ENCODE measurements at regions not wholly inside any gene's neighbourhood (a gene's known extent, or its start where the extent isn't known, plus 50 kb on each side); places are given as distances from the start of the nearest gene placed in this dataset.
A peak's percentile ranks its signal among the peaks of the same experiment; 100 is the strongest.

DNA sequence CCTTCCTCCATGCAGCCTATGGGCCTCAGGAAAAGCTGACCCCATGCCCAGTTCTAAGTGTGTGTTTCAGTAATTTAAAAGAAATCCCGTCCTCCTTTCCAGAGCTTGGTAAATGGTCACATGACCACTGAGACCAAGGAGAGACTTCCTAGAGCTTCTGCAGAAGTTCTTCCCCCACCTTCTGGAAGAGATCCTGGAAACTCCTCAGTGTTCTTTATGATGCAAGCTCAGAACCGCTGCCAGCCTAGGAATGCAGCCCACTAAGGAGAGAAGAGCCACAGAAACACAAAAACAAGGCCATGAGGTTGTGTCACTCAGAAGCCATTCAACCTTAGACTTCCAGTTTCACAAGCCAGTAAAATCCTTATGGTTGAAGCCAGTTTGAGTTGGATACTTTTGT is 348.4 kb downstream of the TPBG start:
- no peaks in the 10 kb centered on the region for H3K36me3 ChIP-seq (ENCODE audit: control insufficient read depth, insufficient read depth, low read length)
- H3K27ac ChIP-seq (ENCODE audit: low read length), result no peak overlapping the region
- no peaks in the 10 kb centered on the region for H3K4me1 ChIP-seq (ENCODE audit: control insufficient read depth, insufficient read depth, low read length)
- H3K9me3 ChIP-seq (replicated peaks; ENCODE audit: control insufficient read depth, low read depth, low read length), result no peaks in the 10 kb centered on the region
- DNase-seq, result peak; percentile 88
- 60% methylated on average over 1 of the region's 2 CpGs for WGBS (ENCODE audit: insufficient coverage)
- no peaks in the 10 kb centered on the region for H3K27me3 ChIP-seq (ENCODE audit: control insufficient read depth, insufficient read depth, low read length)
- no peak overlapping the region for H3K4me3 ChIP-seq (ENCODE audit: low read length)

DNA sequence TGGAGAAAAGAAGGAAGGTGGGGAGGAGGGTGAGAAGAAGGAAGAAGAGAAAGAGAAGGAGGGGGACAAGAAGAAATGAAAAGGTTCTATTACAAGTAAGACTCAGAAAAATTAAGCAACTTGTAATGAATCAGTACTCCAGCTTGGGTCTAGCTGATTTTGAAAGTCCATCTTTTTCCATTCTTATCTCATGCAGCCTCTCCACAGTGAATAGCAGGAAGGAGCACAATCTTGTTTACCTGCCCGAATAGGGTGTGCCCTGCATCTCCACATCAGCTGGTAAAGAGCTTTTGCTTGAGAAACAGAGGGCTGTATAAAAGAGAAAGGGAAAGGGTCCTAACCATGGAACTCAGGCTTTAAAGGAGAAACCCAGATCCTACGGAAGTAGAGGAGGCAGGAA is 348.8 kb downstream of the TPBG start:
- Histone ChIP-seq H3K4me1 (ENCODE audit: control insufficient read depth, insufficient read depth, low read length) (no peaks in the 10 kb centered on the region), H3K4me3 (ENCODE audit: low read length) (no peak overlapping the region), H3K9me3 (replicated peaks; ENCODE audit: control insufficient read depth, low read depth, low read length) (no peaks in the 10 kb centered on the region), H3K27ac (ENCODE audit: low read length) (no peak overlapping the region), H3K36me3 (ENCODE audit: control insufficient read depth, insufficient read depth, low read length) (no peaks in the 10 kb centered on the region), H3K27me3 (ENCODE audit: control insufficient read depth, insufficient read depth, low read length) (no peaks in the 10 kb centered on the region)
- WGBS (ENCODE audit: insufficient coverage), result 50% methylated on average over 1 of the region's 2 CpGs
- DNase-seq, result no peak

DNA sequence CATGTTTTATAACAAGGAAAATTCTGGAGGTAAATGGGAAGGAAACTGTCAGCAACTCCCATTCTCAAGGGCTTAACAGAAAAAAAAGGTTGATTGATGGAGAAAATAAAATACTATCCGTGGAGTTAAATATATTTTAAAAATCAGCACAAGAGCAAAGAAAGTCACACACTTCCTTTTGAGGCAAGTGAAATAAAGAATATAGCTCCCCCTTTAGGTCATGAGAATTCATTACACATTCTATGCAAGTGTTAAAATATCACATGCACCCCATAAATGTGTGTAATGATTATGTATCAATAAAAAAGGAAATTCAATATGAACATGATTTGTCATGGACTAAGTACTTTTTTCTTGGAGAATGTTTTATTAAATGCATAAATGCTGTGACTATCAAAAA is 349.2 kb downstream of the TPBG start:
- H3K27me3 ChIP-seq (ENCODE audit: control insufficient read depth, insufficient read depth, low read length), result no peaks in the 10 kb centered on the region
- no CpG with 5 or more reads among the region's 1 CpG for WGBS (ENCODE audit: insufficient coverage)
- H3K27ac ChIP-seq (ENCODE audit: low read length), result no peak overlapping the region
- no peaks in the 10 kb centered on the region for H3K9me3 ChIP-seq (replicated peaks; ENCODE audit: control insufficient read depth, low read depth, low read length)
- no peak overlapping the region for H3K4me3 ChIP-seq (ENCODE audit: low read length)
- DNase-seq, result no peak
- no peaks in the 10 kb centered on the region for H3K36me3 ChIP-seq (ENCODE audit: control insufficient read depth, insufficient read depth, low read length)
- H3K4me1 ChIP-seq (ENCODE audit: control insufficient read depth, insufficient read depth, low read length), result no peaks in the 10 kb centered on the region

DNA sequence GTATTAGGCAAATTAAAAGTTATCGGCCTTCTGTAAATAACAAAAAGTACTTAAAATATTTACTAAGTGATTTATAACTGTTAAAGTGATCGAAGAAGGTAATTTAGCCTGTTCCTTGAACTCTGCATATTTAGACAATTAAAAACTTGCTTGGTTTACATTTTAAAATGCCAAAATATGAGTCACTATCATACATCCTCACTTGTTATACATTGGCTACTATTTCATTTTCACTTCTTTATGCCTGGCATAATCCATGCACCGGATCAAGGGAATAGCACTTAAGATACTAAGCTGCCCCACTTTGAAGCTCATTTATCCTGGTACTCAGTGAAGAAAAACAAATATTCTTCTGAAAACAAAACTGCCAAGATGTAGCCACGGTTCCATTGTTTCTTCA is 344.6 kb downstream of the UBE3D start:
- Histone ChIP-seq H3K27ac (ENCODE audit: low read length) (no peak overlapping the region), H3K9me3 (replicated peaks; ENCODE audit: control insufficient read depth, low read depth, low read length) (no peaks in the 10 kb centered on the region), H3K27me3 (ENCODE audit: control insufficient read depth, insufficient read depth, low read length) (no peaks in the 10 kb centered on the region), H3K36me3 (ENCODE audit: control insufficient read depth, insufficient read depth, low read length) (no peaks in the 10 kb centered on the region), H3K4me3 (ENCODE audit: low read length) (no peak overlapping the region), H3K4me1 (ENCODE audit: control insufficient read depth, insufficient read depth, low read length) (no peaks in the 10 kb centered on the region)
- DNase-seq, result no peak
- WGBS (ENCODE audit: insufficient coverage), result 100% methylated on average over 2 of the region's 4 CpGs

DNA sequence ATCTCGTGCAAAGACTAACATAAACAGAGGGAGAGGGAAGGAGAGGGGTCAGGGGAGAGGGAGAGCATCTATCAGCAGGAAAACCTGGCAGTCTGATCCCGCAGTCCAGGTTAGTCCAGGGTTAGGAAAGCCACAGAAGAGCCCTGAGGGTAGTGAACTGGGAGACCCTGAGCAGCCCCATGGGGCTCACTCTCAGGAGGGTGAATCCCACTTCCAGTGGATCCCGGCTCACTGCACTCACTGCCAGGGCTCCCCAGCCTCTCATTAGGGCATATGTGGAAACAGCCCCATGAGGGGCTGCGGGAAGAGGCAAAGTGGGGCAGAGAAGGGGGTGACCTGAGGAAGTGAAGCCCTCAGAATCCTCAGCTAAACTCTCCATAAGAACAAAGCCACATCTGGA is 329.9 kb downstream of the UBE3D start:
- Histone ChIP-seq H3K27ac (ENCODE audit: low read length) (no peak overlapping the region), H3K27me3 (ENCODE audit: control insufficient read depth, insufficient read depth, low read length) (no peaks in the 10 kb centered on the region), H3K36me3 (ENCODE audit: control insufficient read depth, insufficient read depth, low read length) (no peaks in the 10 kb centered on the region), H3K9me3 (replicated peaks; ENCODE audit: control insufficient read depth, low read depth, low read length) (no peaks in the 10 kb centered on the region), H3K4me3 (ENCODE audit: low read length) (no peak overlapping the region), H3K4me1 (ENCODE audit: control insufficient read depth, insufficient read depth, low read length) (no peaks in the 10 kb centered on the region)
- no peak for DNase-seq
- 78% methylated on average over 1 of the region's 4 CpGs for WGBS (ENCODE audit: insufficient coverage)

DNA sequence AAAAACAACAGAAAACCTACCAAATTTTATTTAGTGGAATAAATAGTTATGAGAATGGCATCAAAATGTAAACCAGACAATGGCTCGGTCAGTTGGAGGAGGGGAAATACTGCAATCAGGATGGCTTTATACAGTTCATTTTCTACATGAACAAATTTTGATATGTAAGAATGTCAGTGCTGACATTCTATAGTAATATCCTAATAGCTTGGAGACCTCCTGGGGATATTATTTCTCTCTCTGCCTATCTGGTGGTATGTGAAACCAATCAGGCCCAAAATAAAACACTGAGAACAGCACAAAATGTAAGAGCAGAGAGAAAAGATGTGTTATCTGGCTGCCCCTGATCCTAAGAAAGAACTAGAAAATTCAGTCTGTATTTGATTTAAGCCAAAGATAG is 327.7 kb downstream of the UBE3D start:
- Histone ChIP-seq H3K27me3 (ENCODE audit: control insufficient read depth, insufficient read depth, low read length) (no peaks in the 10 kb centered on the region), H3K36me3 (ENCODE audit: control insufficient read depth, insufficient read depth, low read length) (no peaks in the 10 kb centered on the region), H3K4me3 (ENCODE audit: low read length) (no peak overlapping the region), H3K9me3 (replicated peaks; ENCODE audit: control insufficient read depth, low read depth, low read length) (no peaks in the 10 kb centered on the region), H3K4me1 (ENCODE audit: control insufficient read depth, insufficient read depth, low read length) (no peaks in the 10 kb centered on the region), H3K27ac (ENCODE audit: low read length) (no peak overlapping the region)
- DNase-seq, result no peak
- no CpG with 5 or more reads among the region's 1 CpG for WGBS (ENCODE audit: insufficient coverage)

DNA sequence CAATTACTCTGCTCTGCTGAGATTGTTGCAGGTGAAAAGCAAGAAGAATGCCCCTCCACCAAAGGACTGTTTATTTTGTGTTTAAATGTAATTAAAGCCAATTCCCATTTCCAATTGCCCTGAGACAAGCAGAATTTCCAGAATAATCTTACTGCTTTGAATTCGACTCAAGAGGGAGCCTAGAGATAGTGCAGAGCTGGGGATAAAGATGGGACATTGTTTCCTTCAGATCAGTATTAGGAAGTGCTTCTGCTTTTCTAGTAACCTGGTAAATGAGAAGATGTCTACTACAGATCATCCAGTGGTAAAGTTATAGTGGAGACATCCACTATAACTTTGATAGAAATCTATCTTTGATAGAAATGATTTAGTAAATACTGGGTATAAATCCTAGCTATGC is 326.9 kb downstream of the UBE3D start:
- no peaks in the 10 kb centered on the region for H3K4me1 ChIP-seq (ENCODE audit: control insufficient read depth, insufficient read depth, low read length)

DNA sequence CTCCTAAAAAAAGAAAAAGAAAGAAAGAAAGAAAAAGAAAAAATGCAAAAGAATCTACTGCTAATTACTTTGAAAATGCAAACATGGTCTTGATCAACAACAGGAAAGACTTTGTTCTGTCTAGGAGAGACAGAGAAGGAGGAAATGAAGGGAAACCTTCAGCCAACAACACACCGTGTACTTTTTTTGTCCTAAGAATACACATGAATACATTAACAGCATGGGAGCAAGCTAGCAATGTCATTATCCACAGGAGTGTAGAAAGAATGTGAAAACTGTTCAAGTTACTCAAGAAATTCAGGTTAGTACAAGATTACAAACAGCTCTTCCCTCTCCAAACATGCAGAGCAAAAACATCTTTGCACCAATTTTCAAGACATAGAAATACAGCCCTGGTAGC is 326.3 kb downstream of the UBE3D start:
- no peaks in the 10 kb centered on the region for H3K27me3 ChIP-seq (ENCODE audit: control insufficient read depth, insufficient read depth, low read length)
- H3K27ac ChIP-seq (ENCODE audit: low read length), result no peak overlapping the region
- H3K36me3 ChIP-seq (ENCODE audit: control insufficient read depth, insufficient read depth, low read length), result no peaks in the 10 kb centered on the region
- no CpG with 5 or more reads among the region's 1 CpG for WGBS (ENCODE audit: insufficient coverage)
- no peaks in the 10 kb centered on the region for H3K4me1 ChIP-seq (ENCODE audit: control insufficient read depth, insufficient read depth, low read length)
- DNase-seq, result no peak
- H3K9me3 ChIP-seq (replicated peaks; ENCODE audit: control insufficient read depth, low read depth, low read length), result no peaks in the 10 kb centered on the region
- no peak overlapping the region for H3K4me3 ChIP-seq (ENCODE audit: low read length)

More for the DNA sequence above, 326.9 kb downstream of the UBE3D start:
- H3K9me3 ChIP-seq (replicated peaks; ENCODE audit: control insufficient read depth, low read depth, low read length), result no peaks in the 10 kb centered on the region
- no peak overlapping the region for H3K27ac ChIP-seq (ENCODE audit: low read length)
- no CpG with 5 or more reads among the region's 1 CpG for WGBS (ENCODE audit: insufficient coverage)
- no peaks in the 10 kb centered on the region for H3K36me3 ChIP-seq (ENCODE audit: control insufficient read depth, insufficient read depth, low read length)
- H3K27me3 ChIP-seq (ENCODE audit: control insufficient read depth, insufficient read depth, low read length), result no peaks in the 10 kb centered on the region
- DNase-seq, result no peak
- H3K4me3 ChIP-seq (ENCODE audit: low read length), result no peak overlapping the region

DNA sequence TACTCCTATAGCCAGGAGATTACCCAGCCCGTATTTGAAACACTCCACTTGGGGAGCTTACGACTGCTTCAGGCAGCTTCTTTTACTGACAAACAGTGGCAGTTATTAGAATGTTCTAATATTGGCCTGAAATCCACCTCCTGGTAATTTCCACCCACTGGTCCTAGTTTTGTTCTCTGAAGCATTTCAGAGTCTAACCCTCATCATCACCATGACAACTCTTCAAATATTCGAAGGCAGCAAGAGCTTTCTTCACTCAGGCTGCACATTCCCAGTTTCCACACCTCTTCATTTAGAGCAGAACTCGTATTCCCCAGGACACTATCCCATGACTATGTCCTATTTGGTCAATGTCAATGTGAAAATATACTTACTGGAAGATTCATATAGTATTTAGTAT is 325.6 kb downstream of the UBE3D start:
- Histone ChIP-seq H3K9me3 (replicated peaks; ENCODE audit: control insufficient read depth, low read depth, low read length) (no peaks in the 10 kb centered on the region), H3K4me1 (ENCODE audit: control insufficient read depth, insufficient read depth, low read length) (no peaks in the 10 kb centered on the region), H3K27me3 (ENCODE audit: control insufficient read depth, insufficient read depth, low read length) (no peaks in the 10 kb centered on the region), H3K27ac (ENCODE audit: low read length) (no peak overlapping the region), H3K36me3 (ENCODE audit: control insufficient read depth, insufficient read depth, low read length) (no peaks in the 10 kb centered on the region), H3K4me3 (ENCODE audit: low read length) (no peak overlapping the region)
- 40% methylated on average over 1 of the region's 4 CpGs for WGBS (ENCODE audit: insufficient coverage)
- DNase-seq, result no peak

DNA sequence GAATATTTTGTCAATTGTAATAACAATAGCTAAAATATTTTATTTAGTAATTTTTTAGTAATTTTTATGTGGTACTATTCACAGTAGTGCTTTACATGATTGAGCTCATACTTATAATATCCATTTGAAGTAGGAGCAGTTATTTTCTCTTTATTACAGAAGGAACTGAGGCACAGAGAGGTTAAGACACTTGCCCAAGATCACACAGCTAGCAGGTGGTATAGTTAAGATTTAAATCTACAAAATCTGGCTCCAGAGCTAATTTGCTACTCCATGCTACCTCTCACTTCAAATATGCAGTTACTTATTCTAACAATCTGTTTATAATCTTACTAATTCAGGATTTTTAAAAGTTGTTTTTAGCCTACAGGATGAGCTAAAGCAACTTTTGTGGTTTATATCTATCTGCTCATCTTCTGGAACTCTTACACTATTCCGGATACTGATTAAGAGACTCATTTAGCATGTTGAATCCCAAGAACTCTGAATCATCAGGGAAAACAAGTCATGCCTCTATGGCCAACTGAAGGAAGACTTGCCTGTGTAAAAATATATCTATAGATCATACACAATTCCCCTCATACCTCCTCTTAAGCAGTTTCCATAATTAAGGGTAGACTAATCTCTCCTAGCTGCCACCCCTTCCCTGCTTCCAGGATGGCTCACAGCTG is 324.2 kb downstream of the UBE3D start:
- no peak for DNase-seq

DNA sequence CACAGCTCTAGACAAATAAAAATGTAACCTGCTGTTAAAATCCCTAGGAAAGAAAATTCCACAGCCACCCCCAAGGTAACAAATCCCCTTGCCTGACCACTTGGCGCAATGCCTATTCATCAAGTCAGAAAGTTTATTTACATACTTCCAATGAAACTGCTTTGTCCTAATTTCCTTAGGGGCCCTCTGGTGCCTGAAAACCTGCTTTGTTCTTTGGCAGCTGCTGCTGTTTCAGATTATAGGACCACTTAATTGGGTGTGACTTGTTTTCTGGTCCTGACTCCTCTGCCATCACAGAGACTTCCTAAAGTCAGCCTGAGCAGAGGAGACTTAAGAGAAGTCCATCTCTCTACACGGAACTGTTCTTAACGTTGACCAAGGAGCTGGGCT is 323.6 kb downstream of the UBE3D start:
- no peak overlapping the region for H3K4me3 ChIP-seq (ENCODE audit: low read length)
- no peak overlapping the region for H3K27ac ChIP-seq (ENCODE audit: low read length)
- H3K9me3 ChIP-seq (replicated peaks; ENCODE audit: control insufficient read depth, low read depth, low read length), result no peaks in the 10 kb centered on the region
- H3K4me1 ChIP-seq (ENCODE audit: control insufficient read depth, insufficient read depth, low read length), result no peaks in the 10 kb centered on the region
- no peaks in the 10 kb centered on the region for H3K27me3 ChIP-seq (ENCODE audit: control insufficient read depth, insufficient read depth, low read length)
- 67% methylated on average over 3 of the region's 3 CpGs for WGBS (ENCODE audit: insufficient coverage)
- H3K36me3 ChIP-seq (ENCODE audit: control insufficient read depth, insufficient read depth, low read length), result no peaks in the 10 kb centered on the region
- DNase-seq, result no peak

More for the DNA sequence above, 324.2 kb downstream of the UBE3D start:
- Histone ChIP-seq H3K36me3 (ENCODE audit: control insufficient read depth, insufficient read depth, low read length) (no peaks in the 10 kb centered on the region), H3K9me3 (replicated peaks; ENCODE audit: control insufficient read depth, low read depth, low read length) (no peaks in the 10 kb centered on the region), H3K4me3 (ENCODE audit: low read length) (no peak overlapping the region), H3K27ac (ENCODE audit: low read length) (no peak overlapping the region), H3K27me3 (ENCODE audit: control insufficient read depth, insufficient read depth, low read length) (no peaks in the 10 kb centered on the region), H3K4me1 (ENCODE audit: control insufficient read depth, insufficient read depth, low read length) (no peaks in the 10 kb centered on the region)
- WGBS (ENCODE audit: insufficient coverage), result no CpG with 5 or more reads among the region's 1 CpG

Measured in muscle of leg (tissue), 3 donors.